WTC11 (cell line): ENCODE measurements at regions not wholly inside any gene's neighbourhood (a gene's known extent, or its start where the extent isn't known, plus 50 kb on each side); places are given as distances from the start of the nearest gene placed in this dataset.

Source experiments
- ATAC-seq: fragments of 200-7000 bp; cut with Tn5 transposase; 2 replicates; pipeline ENCODE4 v1.10.0; 2021; ENCODE audit warnings: mild to moderate bottlenecking, moderate library complexity
- CTCF ChIA-PET: fragments of 300-600 bp; sonication (Branson Sonifier 250); formaldehyde crosslinking; loops from one replicate; lab custom pipeline; 2021; ENCODE audit warnings: antibody characterized with exemption; lab: Charles Lee
- POLR2A ChIA-PET: fragments of 350-600 bp; sonication (Branson Sonifier 250); formaldehyde crosslinking; loops from one replicate; lab custom pipeline; 2021; ENCODE audit warnings: antibody characterized with exemption; lab: Charles Lee
- DNase-seq: peaks from one replicate; pipeline ENCODE4 v3.0.0; 2021; ENCODE audit warnings: low spot score
- H3K27ac Mint-ChIP-seq: 2 replicates; pipeline ENCODE4 v1.8.0; 2021; ENCODE audit warnings: mixed read lengths
- H3K27me3 Mint-ChIP-seq: 2 replicates; pipeline ENCODE4 v1.8.0; 2021; ENCODE audit warnings: low read depth, mild to moderate bottlenecking, moderate library complexity, mixed read lengths
- H3K36me3 Mint-ChIP-seq: 2 replicates; pipeline ENCODE4 v1.8.0; 2021; ENCODE audit warnings: mixed read lengths
- H3K4me1 Mint-ChIP-seq: 2 replicates; pipeline ENCODE4 v1.8.0; 2022; ENCODE audit warnings: mixed read lengths
- H3K4me3 Mint-ChIP-seq: 2 replicates; pipeline ENCODE4 v1.8.0; 2021; ENCODE audit warnings: mild to moderate bottlenecking, moderate library complexity, mixed read lengths
- H3K9me3 Mint-ChIP-seq: 2 replicates; pipeline ENCODE4 v1.8.0; 2021; ENCODE audit warnings: mixed read lengths
- ATF1 ChIP-seq: sonication (generic); formaldehyde crosslinking; IDR thresholded peaks from 2 replicates; pipeline ENCODE4 v1.8.1; 2023; ENCODE audit warnings: mild to moderate bottlenecking, moderate library complexity, missing genetic modification reagents
- NFATC4 ChIP-seq: fragments of 250-450 bp; sonication (Bioruptor Pico); IDR thresholded peaks from 2 replicates; pipeline ENCODE4 v1.9.0; 2021; ENCODE audit warnings: mild to moderate bottlenecking
- NFYB ChIP-seq: sonication (generic); formaldehyde crosslinking; conservative IDR thresholded peaks from 2 replicates; pipeline ENCODE4 v1.8.0; 2022; ENCODE audit warnings: low read depth, missing genetic modification reagents
- SP1 ChIP-seq: sonication (generic); formaldehyde crosslinking; conservative IDR thresholded peaks from 2 replicates; pipeline ENCODE4 v1.8.1; 2022; ENCODE audit warnings: missing genetic modification reagents
- TP53 ChIP-seq: sonication (generic); formaldehyde crosslinking; IDR thresholded peaks from 2 replicates; pipeline ENCODE4 v1.8.1; 2023; ENCODE audit warnings: mild to moderate bottlenecking, missing genetic modification reagents
- ZNF396 ChIP-seq: fragments of 250-450 bp; sonication (Bioruptor Pico); IDR thresholded peaks from 2 replicates; pipeline ENCODE4 v1.8.0; 2021; ENCODE audit warnings: mild to moderate bottlenecking, moderate library complexity, borderline replicate concordance
- TF ChIP-seq, protein P1 (sequence below): sonication (generic); formaldehyde crosslinking; IDR thresholded peaks from 2 replicates; pipeline ENCODE4 v1.8.1; 2023; ENCODE audit warnings: mild to moderate bottlenecking, missing genetic modification reagents, moderate library complexity
- TF ChIP-seq, protein P2 (sequence below): sonication (generic); formaldehyde crosslinking; IDR thresholded peaks from 2 replicates; pipeline ENCODE4 v1.8.0; 2023; ENCODE audit warnings: mild to moderate bottlenecking, missing genetic modification reagents
- TF ChIP-seq, protein P3 (sequence below): sonication (generic); formaldehyde crosslinking; IDR thresholded peaks from 2 replicates; pipeline ENCODE4 v1.8.0; 2023; ENCODE audit warnings: missing genetic modification reagents
- TF ChIP-seq, protein P4 (sequence below): sonication (generic); formaldehyde crosslinking; IDR thresholded peaks from 2 replicates; pipeline ENCODE4 v1.8.1; 2023; ENCODE audit warnings: mild to moderate bottlenecking, missing genetic modification reagents
- TF ChIP-seq, protein P5 (sequence below): sonication (generic); formaldehyde crosslinking; conservative IDR thresholded peaks from 2 replicates; pipeline ENCODE4 v1.8.1; 2022; ENCODE audit warnings: mild to moderate bottlenecking, missing genetic modification reagents
- TF ChIP-seq, protein P6 (sequence below): sonication (generic); formaldehyde crosslinking; IDR thresholded peaks from 2 replicates; pipeline ENCODE4 v1.8.1; 2022; ENCODE audit warnings: missing genetic modification reagents, borderline replicate concordance
- TF ChIP-seq, protein P7 (sequence below): sonication (generic); formaldehyde crosslinking; IDR thresholded peaks from 2 replicates; pipeline ENCODE4 v1.8.0; 2023; ENCODE audit warnings: missing genetic modification reagents, mild to moderate bottlenecking, borderline replicate concordance
- TF ChIP-seq, protein P8 (sequence below): fragments of 250-450 bp; sonication (Bioruptor Pico); IDR thresholded peaks from 2 replicates; pipeline ENCODE4 v1.9.0; 2021; ENCODE audit warnings: moderate library complexity, mild to moderate bottlenecking, inconsistent platforms, borderline replicate concordance
- TF ChIP-seq, protein P9 (sequence below): fragments of 250-450 bp; sonication (Bioruptor Pico); IDR thresholded peaks from 2 replicates; pipeline ENCODE4 v1.9.0; 2021; ENCODE audit warnings: mild to moderate bottlenecking
- TF ChIP-seq, protein P10 (sequence below): sonication (generic); formaldehyde crosslinking; IDR thresholded peaks from 2 replicates; pipeline ENCODE4 v1.8.1; 2022; ENCODE audit warnings: low read depth, mild to moderate bottlenecking, moderate library complexity, missing genetic modification reagents, borderline replicate concordance

DNA sequence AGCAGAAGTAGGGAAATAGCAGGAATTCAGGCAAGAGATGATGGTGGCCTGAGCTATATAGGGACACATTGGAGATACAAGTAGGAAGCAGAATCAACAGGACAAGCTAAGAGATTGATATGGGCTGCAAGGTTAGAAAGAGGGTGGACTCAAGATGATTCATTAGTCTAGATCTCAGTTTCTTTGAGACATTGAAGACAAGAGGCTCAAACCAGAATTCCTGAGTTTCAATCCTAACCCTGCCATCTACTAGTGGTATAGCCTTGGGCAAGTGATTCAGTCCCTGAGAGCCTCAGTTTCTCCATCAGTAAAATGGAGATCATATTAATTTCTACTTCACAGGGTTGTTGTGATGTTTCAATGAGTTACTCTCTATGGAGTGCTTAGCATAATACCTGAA is 53.1 kb upstream of the NAV2 start (continued):
- TF ChIP-seq, protein P1, sequence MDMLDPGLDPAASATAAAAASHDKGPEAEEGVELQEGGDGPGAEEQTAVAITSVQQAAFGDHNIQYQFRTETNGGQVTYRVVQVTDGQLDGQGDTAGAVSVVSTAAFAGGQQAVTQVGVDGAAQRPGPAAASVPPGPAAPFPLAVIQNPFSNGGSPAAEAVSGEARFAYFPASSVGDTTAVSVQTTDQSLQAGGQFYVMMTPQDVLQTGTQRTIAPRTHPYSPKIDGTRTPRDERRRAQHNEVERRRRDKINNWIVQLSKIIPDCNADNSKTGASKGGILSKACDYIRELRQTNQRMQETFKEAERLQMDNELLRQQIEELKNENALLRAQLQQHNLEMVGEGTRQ (CRISPR knock-in tag): no peak
- TF ChIP-seq, protein P2, sequence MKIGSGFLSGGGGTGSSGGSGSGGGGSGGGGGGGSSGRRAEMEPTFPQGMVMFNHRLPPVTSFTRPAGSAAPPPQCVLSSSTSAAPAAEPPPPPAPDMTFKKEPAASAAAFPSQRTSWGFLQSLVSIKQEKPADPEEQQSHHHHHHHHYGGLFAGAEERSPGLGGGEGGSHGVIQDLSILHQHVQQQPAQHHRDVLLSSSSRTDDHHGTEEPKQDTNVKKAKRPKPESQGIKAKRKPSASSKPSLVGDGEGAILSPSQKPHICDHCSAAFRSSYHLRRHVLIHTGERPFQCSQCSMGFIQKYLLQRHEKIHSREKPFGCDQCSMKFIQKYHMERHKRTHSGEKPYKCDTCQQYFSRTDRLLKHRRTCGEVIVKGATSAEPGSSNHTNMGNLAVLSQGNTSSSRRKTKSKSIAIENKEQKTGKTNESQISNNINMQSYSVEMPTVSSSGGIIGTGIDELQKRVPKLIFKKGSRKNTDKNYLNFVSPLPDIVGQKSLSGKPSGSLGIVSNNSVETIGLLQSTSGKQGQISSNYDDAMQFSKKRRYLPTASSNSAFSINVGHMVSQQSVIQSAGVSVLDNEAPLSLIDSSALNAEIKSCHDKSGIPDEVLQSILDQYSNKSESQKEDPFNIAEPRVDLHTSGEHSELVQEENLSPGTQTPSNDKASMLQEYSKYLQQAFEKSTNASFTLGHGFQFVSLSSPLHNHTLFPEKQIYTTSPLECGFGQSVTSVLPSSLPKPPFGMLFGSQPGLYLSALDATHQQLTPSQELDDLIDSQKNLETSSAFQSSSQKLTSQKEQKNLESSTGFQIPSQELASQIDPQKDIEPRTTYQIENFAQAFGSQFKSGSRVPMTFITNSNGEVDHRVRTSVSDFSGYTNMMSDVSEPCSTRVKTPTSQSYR (CRISPR knock-in tag): no peak
- TF ChIP-seq NFATC4: no peak
- TF ChIP-seq NFYB: no peak

DNA sequence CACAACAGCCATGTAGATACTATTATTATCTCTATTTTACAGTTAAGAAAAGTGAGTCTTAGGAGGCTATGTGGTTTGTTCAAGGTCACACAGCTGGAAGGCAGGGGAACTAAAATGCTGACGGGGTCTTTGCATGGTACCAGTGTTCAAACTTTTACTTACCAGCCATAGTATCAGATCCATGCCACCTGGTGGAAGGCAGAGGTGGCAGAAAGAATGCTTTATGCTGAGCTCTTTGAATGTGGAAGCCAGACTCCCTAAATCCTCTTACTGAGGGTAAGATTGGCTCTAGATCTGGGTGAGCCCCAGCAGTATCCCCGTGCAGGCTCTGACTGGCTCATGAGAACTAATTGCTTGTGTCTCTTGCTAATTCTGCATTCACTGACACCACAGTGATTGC is 54.3 kb upstream of the NAV2 start:
- ATAC-seq: no peak
- no peak for DNase-seq
- Mint-ChIP-seq H3K9me3 (peaks cover 9% of the 10 kb centered on the region), H3K4me3 (no peak overlapping the region), H3K27ac (no peak overlapping the region), H3K36me3 (no peaks in the 10 kb centered on the region), H3K4me1 (no peaks in the 10 kb centered on the region), H3K27me3 (no peaks in the 10 kb centered on the region; the same call in 1 of the 2 replicates)
- CTCF ChIA-PET: interaction anchor here (1.0 to 2.6 kb wide), 8 partner anchors 10 to 248 kb away, joined by 3 to 15 read pairs (median 6); no protein-coding TSS in a partner anchor
- TF ChIP-seq, protein P3, sequence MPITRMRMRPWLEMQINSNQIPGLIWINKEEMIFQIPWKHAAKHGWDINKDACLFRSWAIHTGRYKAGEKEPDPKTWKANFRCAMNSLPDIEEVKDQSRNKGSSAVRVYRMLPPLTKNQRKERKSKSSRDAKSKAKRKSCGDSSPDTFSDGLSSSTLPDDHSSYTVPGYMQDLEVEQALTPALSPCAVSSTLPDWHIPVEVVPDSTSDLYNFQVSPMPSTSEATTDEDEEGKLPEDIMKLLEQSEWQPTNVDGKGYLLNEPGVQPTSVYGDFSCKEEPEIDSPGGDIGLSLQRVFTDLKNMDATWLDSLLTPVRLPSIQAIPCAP (CRISPR knock-in tag): no peak
- TF ChIP-seq, protein P4, sequence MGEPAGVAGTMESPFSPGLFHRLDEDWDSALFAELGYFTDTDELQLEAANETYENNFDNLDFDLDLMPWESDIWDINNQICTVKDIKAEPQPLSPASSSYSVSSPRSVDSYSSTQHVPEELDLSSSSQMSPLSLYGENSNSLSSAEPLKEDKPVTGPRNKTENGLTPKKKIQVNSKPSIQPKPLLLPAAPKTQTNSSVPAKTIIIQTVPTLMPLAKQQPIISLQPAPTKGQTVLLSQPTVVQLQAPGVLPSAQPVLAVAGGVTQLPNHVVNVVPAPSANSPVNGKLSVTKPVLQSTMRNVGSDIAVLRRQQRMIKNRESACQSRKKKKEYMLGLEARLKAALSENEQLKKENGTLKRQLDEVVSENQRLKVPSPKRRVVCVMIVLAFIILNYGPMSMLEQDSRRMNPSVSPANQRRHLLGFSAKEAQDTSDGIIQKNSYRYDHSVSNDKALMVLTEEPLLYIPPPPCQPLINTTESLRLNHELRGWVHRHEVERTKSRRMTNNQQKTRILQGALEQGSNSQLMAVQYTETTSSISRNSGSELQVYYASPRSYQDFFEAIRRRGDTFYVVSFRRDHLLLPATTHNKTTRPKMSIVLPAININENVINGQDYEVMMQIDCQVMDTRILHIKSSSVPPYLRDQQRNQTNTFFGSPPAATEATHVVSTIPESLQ (CRISPR knock-in tag): no peak
- TF ChIP-seq TP53 (CRISPR knock-in tag) (no peak), ATF1 (CRISPR knock-in tag) (no peak)
- TF ChIP-seq, protein P5, sequence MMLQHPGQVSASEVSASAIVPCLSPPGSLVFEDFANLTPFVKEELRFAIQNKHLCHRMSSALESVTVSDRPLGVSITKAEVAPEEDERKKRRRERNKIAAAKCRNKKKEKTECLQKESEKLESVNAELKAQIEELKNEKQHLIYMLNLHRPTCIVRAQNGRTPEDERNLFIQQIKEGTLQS (CRISPR knock-in tag): no peak
- TF ChIP-seq, protein P6, sequence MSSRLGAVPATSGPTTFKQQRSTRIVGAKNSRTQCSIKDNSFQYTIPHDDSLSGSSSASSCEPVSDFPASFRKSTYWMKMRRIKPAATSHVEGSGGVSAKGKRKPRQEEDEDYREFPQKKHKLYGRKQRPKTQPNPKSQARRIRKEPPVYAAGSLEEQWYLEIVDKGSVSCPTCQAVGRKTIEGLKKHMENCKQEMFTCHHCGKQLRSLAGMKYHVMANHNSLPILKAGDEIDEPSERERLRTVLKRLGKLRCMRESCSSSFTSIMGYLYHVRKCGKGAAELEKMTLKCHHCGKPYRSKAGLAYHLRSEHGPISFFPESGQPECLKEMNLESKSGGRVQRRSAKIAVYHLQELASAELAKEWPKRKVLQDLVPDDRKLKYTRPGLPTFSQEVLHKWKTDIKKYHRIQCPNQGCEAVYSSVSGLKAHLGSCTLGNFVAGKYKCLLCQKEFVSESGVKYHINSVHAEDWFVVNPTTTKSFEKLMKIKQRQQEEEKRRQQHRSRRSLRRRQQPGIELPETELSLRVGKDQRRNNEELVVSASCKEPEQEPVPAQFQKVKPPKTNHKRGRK: no peak
- POLR2A ChIA-PET: no interaction called here

DNA sequence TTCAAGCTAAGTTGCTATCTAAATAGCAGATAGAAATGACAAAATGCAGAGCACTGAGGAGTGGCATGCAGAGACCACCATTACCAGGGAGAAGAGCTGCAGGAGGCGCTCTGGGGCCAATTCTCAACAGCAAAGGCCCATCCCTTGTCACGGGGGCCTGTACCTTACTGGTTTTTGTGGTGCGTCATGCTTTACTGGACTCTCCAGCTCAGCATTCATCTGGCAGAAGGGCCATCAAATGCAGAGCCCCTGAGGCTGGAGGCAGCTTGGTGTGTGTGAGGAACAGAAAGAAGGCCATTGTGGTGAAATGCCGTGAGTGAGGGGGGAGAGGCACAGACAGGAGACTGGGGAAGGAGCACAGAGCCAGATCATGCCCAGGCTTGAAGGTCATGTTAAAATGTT is 56.5 kb upstream of the NAV2 start:
- Mint-ChIP-seq H3K9me3 (peaks cover 4% of the 10 kb centered on the region), H3K27me3 (no peaks in the 10 kb centered on the region), H3K4me1 (no peaks in the 10 kb centered on the region), H3K36me3 (no peaks in the 10 kb centered on the region), H3K4me3 (no peak overlapping the region), H3K27ac (no peak overlapping the region)
- ATAC-seq: peak; percentile 58
- ChIA-PET POLR2A (interaction anchor here (0.6 kb wide), 1 partner anchor 129 kb away, joined by 4 read pairs; no protein-coding TSS in a partner anchor), CTCF (interaction anchor here (0.8 to 1.6 kb wide), 5 partner anchors 9 to 247 kb away, joined by 3 to 7 read pairs (median 4); no protein-coding TSS in a partner anchor)
- DNase-seq: no peak
- TF ChIP-seq, protein P7, sequence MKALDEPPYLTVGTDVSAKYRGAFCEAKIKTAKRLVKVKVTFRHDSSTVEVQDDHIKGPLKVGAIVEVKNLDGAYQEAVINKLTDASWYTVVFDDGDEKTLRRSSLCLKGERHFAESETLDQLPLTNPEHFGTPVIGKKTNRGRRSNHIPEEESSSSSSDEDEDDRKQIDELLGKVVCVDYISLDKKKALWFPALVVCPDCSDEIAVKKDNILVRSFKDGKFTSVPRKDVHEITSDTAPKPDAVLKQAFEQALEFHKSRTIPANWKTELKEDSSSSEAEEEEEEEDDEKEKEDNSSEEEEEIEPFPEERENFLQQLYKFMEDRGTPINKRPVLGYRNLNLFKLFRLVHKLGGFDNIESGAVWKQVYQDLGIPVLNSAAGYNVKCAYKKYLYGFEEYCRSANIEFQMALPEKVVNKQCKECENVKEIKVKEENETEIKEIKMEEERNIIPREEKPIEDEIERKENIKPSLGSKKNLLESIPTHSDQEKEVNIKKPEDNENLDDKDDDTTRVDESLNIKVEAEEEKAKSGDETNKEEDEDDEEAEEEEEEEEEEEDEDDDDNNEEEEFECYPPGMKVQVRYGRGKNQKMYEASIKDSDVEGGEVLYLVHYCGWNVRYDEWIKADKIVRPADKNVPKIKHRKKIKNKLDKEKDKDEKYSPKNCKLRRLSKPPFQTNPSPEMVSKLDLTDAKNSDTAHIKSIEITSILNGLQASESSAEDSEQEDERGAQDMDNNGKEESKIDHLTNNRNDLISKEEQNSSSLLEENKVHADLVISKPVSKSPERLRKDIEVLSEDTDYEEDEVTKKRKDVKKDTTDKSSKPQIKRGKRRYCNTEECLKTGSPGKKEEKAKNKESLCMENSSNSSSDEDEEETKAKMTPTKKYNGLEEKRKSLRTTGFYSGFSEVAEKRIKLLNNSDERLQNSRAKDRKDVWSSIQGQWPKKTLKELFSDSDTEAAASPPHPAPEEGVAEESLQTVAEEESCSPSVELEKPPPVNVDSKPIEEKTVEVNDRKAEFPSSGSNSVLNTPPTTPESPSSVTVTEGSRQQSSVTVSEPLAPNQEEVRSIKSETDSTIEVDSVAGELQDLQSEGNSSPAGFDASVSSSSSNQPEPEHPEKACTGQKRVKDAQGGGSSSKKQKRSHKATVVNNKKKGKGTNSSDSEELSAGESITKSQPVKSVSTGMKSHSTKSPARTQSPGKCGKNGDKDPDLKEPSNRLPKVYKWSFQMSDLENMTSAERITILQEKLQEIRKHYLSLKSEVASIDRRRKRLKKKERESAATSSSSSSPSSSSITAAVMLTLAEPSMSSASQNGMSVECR (CRISPR knock-in tag): no peak
- TF ChIP-seq ZNF396: no peak
- TF ChIP-seq, protein P8, sequence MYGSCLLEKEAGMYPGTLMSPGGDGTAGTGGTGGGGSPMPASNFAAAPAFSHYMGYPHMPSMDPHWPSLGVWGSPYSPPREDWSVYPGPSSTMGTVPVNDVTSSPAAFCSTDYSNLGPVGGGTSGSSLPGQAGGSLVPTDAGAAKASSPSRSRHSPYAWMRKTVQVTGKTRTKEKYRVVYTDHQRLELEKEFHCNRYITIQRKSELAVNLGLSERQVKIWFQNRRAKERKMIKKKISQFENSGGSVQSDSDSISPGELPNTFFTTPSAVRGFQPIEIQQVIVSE (CRISPR knock-in tag): no peak
- no peak for TF ChIP-seq SP1 (CRISPR knock-in tag)
- TF ChIP-seq, protein P5 (CRISPR knock-in tag): no peak
- TF ChIP-seq, protein P9, sequence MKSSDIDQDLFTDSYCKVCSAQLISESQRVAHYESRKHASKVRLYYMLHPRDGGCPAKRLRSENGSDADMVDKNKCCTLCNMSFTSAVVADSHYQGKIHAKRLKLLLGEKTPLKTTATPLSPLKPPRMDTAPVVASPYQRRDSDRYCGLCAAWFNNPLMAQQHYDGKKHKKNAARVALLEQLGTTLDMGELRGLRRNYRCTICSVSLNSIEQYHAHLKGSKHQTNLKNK: no peak
- TF ChIP-seq, protein P10, sequence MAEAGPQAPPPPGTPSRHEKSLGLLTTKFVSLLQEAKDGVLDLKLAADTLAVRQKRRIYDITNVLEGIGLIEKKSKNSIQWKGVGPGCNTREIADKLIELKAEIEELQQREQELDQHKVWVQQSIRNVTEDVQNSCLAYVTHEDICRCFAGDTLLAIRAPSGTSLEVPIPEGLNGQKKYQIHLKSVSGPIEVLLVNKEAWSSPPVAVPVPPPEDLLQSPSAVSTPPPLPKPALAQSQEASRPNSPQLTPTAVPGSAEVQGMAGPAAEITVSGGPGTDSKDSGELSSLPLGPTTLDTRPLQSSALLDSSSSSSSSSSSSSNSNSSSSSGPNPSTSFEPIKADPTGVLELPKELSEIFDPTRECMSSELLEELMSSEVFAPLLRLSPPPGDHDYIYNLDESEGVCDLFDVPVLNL (CRISPR knock-in tag): no peak
